HG03139 (cell line): ENCODE measurements at regions not wholly inside any gene's neighbourhood (a gene's known extent, or its start where the extent isn't known, plus 50 kb on each side); places are given as distances from the start of the nearest gene placed in this dataset.

Source experiments
- ATAC-seq: cut with Tn5 transposase; IDR thresholded peaks from one replicate; pipeline ENCODE4 v1.9.1; 2021; ENCODE audit not compliant: unreplicated experiment

GRCh38 chr1:195941795-195942194 is 666.4 kb downstream of the KCNT2 start:
- no peak for ATAC-seq

- no peak for ATAC-seq
These were observed 666.9 kb downstream of the KCNT2 start for GRCh38 chr1:195941314-195941713.

- no peak for ATAC-seq
These were observed 668.4 kb downstream of the KCNT2 start for GRCh38 chr1:195939844-195940243.

GRCh38 chr1:195934817-195935553 is 673.3 kb downstream of the KCNT2 start:
- no peak for ATAC-seq

- ATAC-seq: no peak
These were observed 674.4 kb downstream of the KCNT2 start for GRCh38 chr1:195933835-195934234.

- ATAC-seq: no peak
These were observed 692.4 kb downstream of the KCNT2 start for GRCh38 chr1:195915826-195916225.

GRCh38 chr1:195909061-195909460 is 699.2 kb downstream of the KCNT2 start:
- ATAC-seq: no peak

GRCh38 chr1:195908121-195908520 is 700.1 kb downstream of the KCNT2 start:
- ATAC-seq: no peak

GRCh38 chr1:195903203-195903602 is 705.0 kb downstream of the KCNT2 start:
- ATAC-seq: no peak

- ATAC-seq: no peak
These were observed 705.5 kb downstream of the KCNT2 start for GRCh38 chr1:195902779-195903178.

- ATAC-seq: no peak
These were observed 708.4 kb downstream of the KCNT2 start for GRCh38 chr1:195899762-195900352.

GRCh38 chr1:195898924-195899323 is 709.3 kb downstream of the KCNT2 start:
- ATAC-seq: no peak

GRCh38 chr1:195898373-195898772 is 709.9 kb downstream of the KCNT2 start:
- no peak for ATAC-seq

GRCh38 chr1:195897076-195897475 is 711.2 kb downstream of the KCNT2 start:
- no peak for ATAC-seq

GRCh38 chr1:195894411-195894810 is 713.8 kb downstream of the KCNT2 start:
- ATAC-seq: no peak

- no peak for ATAC-seq
These were observed 722.2 kb downstream of the KCNT2 start for GRCh38 chr1:195886000-195886399.

GRCh38 chr1:195878478-195878877 is 729.8 kb downstream of the KCNT2 start:
- ATAC-seq: no peak

- no peak for ATAC-seq
These were observed 731.4 kb downstream of the KCNT2 start for GRCh38 chr1:195876792-195877191.

GRCh38 chr1:195872376-195872775 is 735.9 kb downstream of the KCNT2 start:
- ATAC-seq: no peak

- no peak for ATAC-seq
These were observed 740.6 kb downstream of the KCNT2 start for GRCh38 chr1:195867638-195868037.

- no peak for ATAC-seq
These were observed 741.4 kb downstream of the KCNT2 start for GRCh38 chr1:195866781-195867222.

- no peak for ATAC-seq
These were observed 742.0 kb downstream of the KCNT2 start for GRCh38 chr1:195866091-195866780.
